ENCODE measurements at regions not wholly inside any gene's neighbourhood (a gene's known extent, or its start where the extent isn't known, plus 50 kb on each side); places are given as distances from the start of the nearest gene placed in this dataset.

DNA sequence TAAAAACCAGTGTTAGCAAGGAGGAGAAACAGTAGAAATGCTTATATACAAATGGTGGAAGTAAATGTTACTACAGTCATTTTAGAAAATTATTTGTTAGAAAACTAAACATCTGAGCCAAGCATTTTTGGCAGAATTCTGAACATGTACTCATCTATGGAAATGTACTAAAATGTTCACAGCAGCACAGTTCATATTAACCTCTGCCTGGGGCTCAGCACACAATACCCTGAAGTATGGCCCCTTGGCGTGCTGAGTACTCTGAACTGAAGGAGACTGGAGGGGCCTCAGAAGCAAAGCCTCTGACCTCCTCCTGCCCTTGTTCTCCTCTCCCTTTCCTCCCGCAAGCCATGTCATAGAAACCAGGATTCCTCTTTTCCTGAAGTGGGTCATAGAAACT, 66.2 kb upstream of the RALGAPA2 start:
- no peak for TF ChIP-seq CTCF (IDR thresholded peaks at IDR 0.05)
- TF ChIP-seq ZFX (IDR thresholded peaks at IDR 0.05; ENCODE audit: borderline replicate concordance), result no peak

Measured in 22Rv1 (cell line).